H1 (cell line): ENCODE measurements at regions not wholly inside any gene's neighbourhood (a gene's known extent, or its start where the extent isn't known, plus 50 kb on each side); places are given as distances from the start of the nearest gene placed in this dataset.

Experiments
- CTCF ChIA-PET: fragments of 300-600 bp; sonication (Branson Sonifier 250); formaldehyde crosslinking; loops from one replicate; lab custom pipeline; 2021; ENCODE audit not compliant: partially characterized antibody; lab: Charles Lee
- POLR2A ChIA-PET: fragments of 300-600 bp; sonication (Branson Sonifier 250); formaldehyde crosslinking; loops from one replicate; lab custom pipeline; 2021; ENCODE audit warnings: inconsistent platforms; ENCODE audit not compliant: partially characterized antibody; lab: Charles Lee
- DNase-seq, 2 experiments: peaks; one replicate each; pipeline versions ENCODE4 v3.0.0 to v3.0.0-alpha.2; 2010 to 2022; ENCODE audit warnings: low spot score in 2 of 2, low read depth in 1 of 2, mixed read lengths in 1 of 2
- FAIRE-seq: peaks from 2 replicates; lab custom pipeline; 2011; peaks lifted over from hg19 to GRCh38; lab: Jason Lieb, UNC
- H2AFZ ChIP-seq: 2 replicates; pipeline ENCODE4 v1.8.1; 2012; ENCODE audit warnings: low read length, inconsistent platforms
- H2AK5ac ChIP-seq: 2 replicates; pipeline ENCODE4 v1.6.1; 2013; ENCODE audit warnings: low read depth, low read length
- H2BK120ac ChIP-seq: replicated peaks from 2 replicates; pipeline ENCODE3; 2013; ENCODE audit warnings: low read depth, low read length, inconsistent platforms
- H2BK12ac ChIP-seq: 2 replicates; pipeline ENCODE4 v1.6.1; 2013; ENCODE audit warnings: low read depth, low read length
- H2BK15ac ChIP-seq: 2 replicates; pipeline ENCODE4 v1.6.1; 2013; ENCODE audit warnings: low read length
- H2BK20ac ChIP-seq: 2 replicates; pipeline ENCODE4 v1.6.1; 2013; ENCODE audit warnings: low read length
- H2BK5ac ChIP-seq: 2 replicates; pipeline ENCODE4 v1.6.1; 2013; ENCODE audit warnings: low read depth, low read length
- H3K14ac ChIP-seq: 2 replicates; pipeline ENCODE4 v1.6.1; 2013; ENCODE audit warnings: inconsistent platforms; ENCODE audit not compliant: insufficient read length
- H3K18ac ChIP-seq: 2 replicates; pipeline ENCODE4 v1.6.1; 2013; ENCODE audit warnings: low read length; ENCODE audit errors: extremely low read depth
- H3K23ac ChIP-seq: 2 replicates; pipeline ENCODE4 v1.6.1; 2013; ENCODE audit warnings: inconsistent platforms; ENCODE audit not compliant: insufficient read length
- H3K23me2 ChIP-seq: 2 replicates; pipeline ENCODE4 v1.6.1; 2013; ENCODE audit warnings: low read depth, low read length
- H3K27ac ChIP-seq: 2 replicates; pipeline ENCODE4 v1.6.1; 2011; ENCODE audit warnings: low read depth, low read length, inconsistent platforms
- H3K27me3 ChIP-seq, 4 experiments: replicated peaks in 1 of 4; 1 replicate in 1 of 4; 2 replicates in 3 of 4; pipeline versions ENCODE4 v1.6.1 to v1.8.1; 2011 to 2013; ENCODE audit warnings: low read length in 3 of 4, mild to moderate bottlenecking in 3 of 4, inconsistent platforms in 2 of 4, mixed read lengths in 2 of 4, moderate library complexity in 1 of 4; ENCODE audit not compliant: control insufficient read depth in 3 of 4, insufficient read depth in 3 of 4; ENCODE audit errors: extremely low read depth in 1 of 4
- H3K36me3 ChIP-seq, 4 experiments: 2 replicates each; pipeline versions ENCODE4 v1.6.1 to v1.8.1; 2011 to 2013; ENCODE audit warnings: mild to moderate bottlenecking in 4 of 4, low read length in 3 of 4, moderate library complexity in 2 of 4, control low read depth in 1 of 4, inconsistent platforms in 1 of 4; ENCODE audit not compliant: insufficient read depth in 4 of 4, control insufficient read depth in 2 of 4
- H3K4ac ChIP-seq: replicated peaks from 2 replicates; pipeline ENCODE3; 2013; ENCODE audit warnings: low read length, low read depth, mixed read lengths, inconsistent platforms; ENCODE audit not compliant: insufficient read length
- H3K4me1 ChIP-seq, 4 experiments: replicated peaks in 1 of 4; 1 replicate in 1 of 4; 2 replicates in 3 of 4; pipeline versions ENCODE4 v1.6.1 to v1.8.1; 2011 to 2013; ENCODE audit warnings: low read length in 3 of 4, inconsistent platforms in 2 of 4, mixed read lengths in 1 of 4; ENCODE audit not compliant: insufficient read depth in 4 of 4, control insufficient read depth in 3 of 4
- H3K4me2 ChIP-seq, 2 experiments: 2 replicates each; pipeline versions ENCODE4 v1.6.1 to v1.8.1; 2011 to 2013; ENCODE audit warnings: low read depth in 2 of 2, low read length in 2 of 2, control low read depth in 1 of 2, inconsistent platforms in 1 of 2, mild to moderate bottlenecking in 1 of 2; ENCODE audit not compliant: insufficient read depth in 1 of 2
- H3K4me3 ChIP-seq, 4 experiments: fragments of 200-600, 300-600 bp in 1 of 4; sonication (generic), shearing (Covaris generic), sonication (Bioruptor Twin) in 1 of 4; 2 replicates each; pipeline versions ENCODE4 v1.5.1 to v1.8.1; 2011 to 2016; ENCODE audit warnings: low read length in 4 of 4, low read depth in 3 of 4, control low read depth in 2 of 4, inconsistent platforms in 2 of 4, mild to moderate bottlenecking in 2 of 4, mixed read lengths in 1 of 4, moderate library complexity in 1 of 4; ENCODE audit not compliant: insufficient read depth in 2 of 4; ENCODE audit errors: extremely low read depth in 1 of 4
- H3K56ac ChIP-seq: replicated peaks from 2 replicates; pipeline ENCODE3; 2013; ENCODE audit warnings: low read depth, mild to moderate bottlenecking, mixed read lengths, low read length, inconsistent platforms; ENCODE audit not compliant: insufficient read length
- H3K79me1 ChIP-seq: 2 replicates; pipeline ENCODE4 v1.6.1; 2013; ENCODE audit warnings: low read depth, low read length, control low read depth
- H3K79me2 ChIP-seq, 2 experiments: 2 replicates each; pipeline versions ENCODE4 v1.6.1 to v1.8.1; 2012 to 2013; ENCODE audit warnings: low read length in 2 of 2, mild to moderate bottlenecking in 2 of 2, inconsistent platforms in 1 of 2; ENCODE audit not compliant: insufficient read depth in 2 of 2, control insufficient read depth in 1 of 2
- H3K9ac ChIP-seq, 4 experiments: replicated peaks in 1 of 4; 1 replicate in 1 of 4; 2 replicates in 3 of 4; pipeline versions ENCODE4 v1.6.1 to v1.8.1; 2011 to 2013; ENCODE audit warnings: low read depth in 3 of 4, low read length in 3 of 4, control low read depth in 2 of 4, mild to moderate bottlenecking in 2 of 4, moderate library complexity in 2 of 4, inconsistent platforms in 1 of 4; ENCODE audit errors: extremely low read depth in 1 of 4
- H3K9me3 ChIP-seq, 2 experiments: 2 replicates each; pipeline versions ENCODE4 v1.6.1 to v1.8.1; 2012 to 2013; ENCODE audit warnings: mild to moderate bottlenecking in 2 of 2, moderate library complexity in 2 of 2, control low read depth in 1 of 2, inconsistent platforms in 1 of 2, low read depth in 1 of 2, low read length in 1 of 2, mixed read lengths in 1 of 2; ENCODE audit not compliant: insufficient read depth in 2 of 2
- H4K20me1 ChIP-seq, 2 experiments: replicated peaks in 1 of 2; 2 replicates each; pipeline versions ENCODE3 to v1.8.1; 2011 to 2013; ENCODE audit warnings: inconsistent platforms in 2 of 2, low read length in 2 of 2, mild to moderate bottlenecking in 1 of 2; ENCODE audit not compliant: insufficient read depth in 2 of 2, control insufficient read depth in 1 of 2
- H4K5ac ChIP-seq: 2 replicates; pipeline ENCODE4 v1.6.1; 2013; ENCODE audit warnings: low read length, low read depth, mixed read lengths, inconsistent platforms; ENCODE audit not compliant: insufficient read length
- H4K8ac ChIP-seq: 2 replicates; pipeline ENCODE4 v1.8.0; 2013; ENCODE audit warnings: mild to moderate bottlenecking, moderate library complexity, low read length, inconsistent platforms; ENCODE audit not compliant: insufficient read depth; ENCODE audit errors: extremely low read depth
- H4K91ac ChIP-seq: replicated peaks from 2 replicates; pipeline ENCODE3; 2013; ENCODE audit warnings: low read length, mixed read lengths, inconsistent platforms; ENCODE audit not compliant: insufficient read length
- ASH2L ChIP-seq: fragments of 200-600, 300-600 bp; sonication (generic); IDR thresholded peaks from one replicate; pipeline ENCODE4 v1.7.1; 2017; ENCODE audit warnings: low read length
- CBX8 ChIP-seq: fragments of 300-800, 300-1000 bp; sonication (generic); IDR thresholded peaks from 2 replicates; pipeline ENCODE4 v1.7.1; 2016; ENCODE audit warnings: low read depth, low read length, borderline replicate concordance
- EP300 ChIP-seq, 2 experiments: IDR thresholded peaks; 1 replicate in 1 of 2; 2 replicates in 1 of 2; pipeline ENCODE4 v1.6.1; 2011 to 2012; ENCODE audit warnings: low read depth in 2 of 2, low read length in 2 of 2, mild to moderate bottlenecking in 2 of 2, borderline replicate concordance in 1 of 2, inconsistent platforms in 1 of 2, moderate library complexity in 1 of 2
- MAX ChIP-seq: IDR thresholded peaks from 2 replicates; pipeline ENCODE4 v1.6.1; 2012; ENCODE audit warnings: inconsistent platforms
- NANOG ChIP-seq: IDR thresholded peaks from 2 replicates; pipeline ENCODE4 v1.6.1; 2011; ENCODE audit warnings: low read length, low read depth, mild to moderate bottlenecking, inconsistent platforms; ENCODE audit not compliant: insufficient read depth, poor library complexity, severe bottlenecking
- TAF7 ChIP-seq: optimal IDR thresholded peaks from 2 replicates; pipeline ENCODE3; 2011; ENCODE audit warnings: low read depth, mild to moderate bottlenecking, inconsistent platforms, low read length, moderate library complexity, borderline replicate concordance
- WGBS, 2 experiments: shearing (Covaris generic) in 1 of 2; methylation state at CpG; one replicate each; pipeline versions ENCODE4 v1.1.6 to v1.1.7; 2013 to 2015; ENCODE audit warnings: low lambda C conversion rate in 2 of 2, mixed read lengths in 2 of 2, inconsistent platforms in 1 of 2, low coverage in 1 of 2, missing lambda C conversion rate in 1 of 2; ENCODE audit not compliant: insufficient replicate concordance in 2 of 2, insufficient coverage in 1 of 2, insufficient read length in 1 of 2; ENCODE audit errors: extremely low coverage in 1 of 2, missing lambda C conversion rate in 1 of 2; 5-methylcytosine and 5-hydroxymethylcytosine counted together

- CTCF ChIA-PET: interaction anchor here (1.1 to 2.1 kb wide), 4 partner anchors 9 to 288 kb away, joined by 3 to 9 read pairs (median 6); no protein-coding TSS in a partner anchor
- POLR2A ChIA-PET: no interaction called here
- TF ChIP-seq ASH2L (no peak), EP300 (IDR thresholded peaks at IDR 0.05; ENCODE audit: borderline replicate concordance in 1 of 2, low read depth in 2 of 2, low read length in 2 of 2) (no peak), TAF7 (no peak), NANOG (no peak), MAX (no peak), CBX8 (no peak)
These were observed 212.0 kb upstream of the PPP2R3A start for GRCh38 chr3:135753506-135753905.

More at GRCh38 chr3:135753506-135753905, 212.0 kb upstream of the PPP2R3A start:
- H4K91ac ChIP-seq: no peak overlapping the region
- H3K4me3 ChIP-seq: no peak overlapping the region
- no peaks in the 10 kb centered on the region for H4K20me1 ChIP-seq
- H3K79me1 ChIP-seq: no peaks in the 10 kb centered on the region
- H2BK20ac ChIP-seq: no peak overlapping the region
- no peak overlapping the region for H2BK5ac ChIP-seq
- H4K8ac ChIP-seq: no peak overlapping the region
- no peaks in the 10 kb centered on the region for H3K4me1 ChIP-seq
- H3K79me2 ChIP-seq: no peaks in the 10 kb centered on the region
- H2BK15ac ChIP-seq: no peak overlapping the region
- no peak overlapping the region for H3K23ac ChIP-seq
- no peaks in the 10 kb centered on the region for H3K36me3 ChIP-seq
- no peak overlapping the region for H3K14ac ChIP-seq
- no peak for FAIRE-seq
- no peak overlapping the region for H2AFZ ChIP-seq
- no peak overlapping the region for H2BK12ac ChIP-seq
- DNase-seq: no peak
- H3K18ac ChIP-seq: no peak overlapping the region
- H3K9me3 ChIP-seq: no peaks in the 10 kb centered on the region
- no peak overlapping the region for H4K5ac ChIP-seq
- H3K9ac ChIP-seq: no peak overlapping the region
- H3K4ac ChIP-seq: no peak overlapping the region
- H3K23me2 ChIP-seq: no peaks in the 10 kb centered on the region
- no peak overlapping the region for H2BK120ac ChIP-seq
- H3K56ac ChIP-seq: no peak overlapping the region
- H3K27me3 ChIP-seq: no peaks in the 10 kb centered on the region
- no peak overlapping the region for H3K4me2 ChIP-seq
- no peak overlapping the region for H3K27ac ChIP-seq
- no peak overlapping the region for H2AK5ac ChIP-seq
- 90% methylated on average over 7 of the region's 7 CpGs; no CpG with 5 or more reads in 1 of the 2 experiments for WGBS, 2 experiments
